Endothelial cell (in vitro differentiated cells): ENCODE measurements at regions not wholly inside any gene's neighbourhood (a gene's known extent, or its start where the extent isn't known, plus 50 kb on each side); places are given as distances from the start of the nearest gene placed in this dataset.

Source experiments
- DNase-seq: peaks from one replicate; pipeline ENCODE4 v3.0.0; 2021; ENCODE audit warnings: low spot score
- H3K27ac Mint-ChIP-seq: one replicate; pipeline ENCODE4 v1.8.0; 2021; ENCODE audit warnings: mixed read lengths, inconsistent platforms; ENCODE audit not compliant: unreplicated experiment
- H3K27me3 Mint-ChIP-seq: one replicate; pipeline ENCODE4 v1.8.0; 2021; ENCODE audit warnings: mild to moderate bottlenecking, moderate library complexity, mixed read lengths, inconsistent platforms; ENCODE audit not compliant: unreplicated experiment
- H3K36me3 Mint-ChIP-seq: one replicate; pipeline ENCODE4 v1.8.0; 2021; ENCODE audit warnings: mild to moderate bottlenecking, low read depth, mixed read lengths, inconsistent platforms; ENCODE audit not compliant: unreplicated experiment
- H3K4me1 Mint-ChIP-seq: one replicate; pipeline ENCODE4 v1.8.0; 2021; ENCODE audit warnings: mild to moderate bottlenecking, mixed read lengths, inconsistent platforms; ENCODE audit not compliant: unreplicated experiment
- H3K4me3 Mint-ChIP-seq: one replicate; pipeline ENCODE4 v1.8.0; 2021; ENCODE audit warnings: mild to moderate bottlenecking, mixed read lengths, inconsistent platforms; ENCODE audit not compliant: unreplicated experiment
- H3K9me3 Mint-ChIP-seq: one replicate; pipeline ENCODE4 v1.8.0; 2021; ENCODE audit warnings: mixed read lengths, inconsistent platforms; ENCODE audit not compliant: unreplicated experiment
- TF ChIP-seq, protein P1 (sequence below): fragments of 200-600 bp; sonication (generic); IDR thresholded peaks from one replicate; pipeline ENCODE4 v1.5.0; 2021; ENCODE audit warnings: antibody characterized with exemption; ENCODE audit not compliant: unreplicated experiment

DNA sequence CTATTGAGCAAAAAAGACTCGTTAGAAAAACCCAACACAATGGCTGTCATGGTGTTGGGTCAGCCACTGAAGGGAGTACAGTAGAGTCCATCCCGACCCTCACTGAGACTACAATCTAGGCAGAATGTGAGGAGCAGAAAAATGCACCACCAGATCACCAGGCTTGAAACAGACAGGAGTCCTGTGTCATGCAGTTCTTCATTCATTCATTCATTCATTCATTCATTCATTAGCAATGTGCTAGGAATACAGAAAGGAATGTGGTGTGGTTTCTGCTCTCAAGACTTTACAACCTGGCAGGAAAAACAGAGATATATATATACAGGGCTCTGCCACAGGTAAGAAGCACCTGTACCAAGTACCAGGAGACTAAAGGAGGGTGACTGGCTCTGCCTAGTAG lies 392.3 kb downstream of the OMA1 start:
- Mint-ChIP-seq H3K27ac (no peak overlapping the region), H3K4me1 (no peaks in the 10 kb centered on the region), H3K27me3 (no peaks in the 10 kb centered on the region), H3K4me3 (no peak overlapping the region), H3K36me3 (no peaks in the 10 kb centered on the region), H3K9me3 (no peaks in the 10 kb centered on the region)
- TF ChIP-seq, protein P1, sequence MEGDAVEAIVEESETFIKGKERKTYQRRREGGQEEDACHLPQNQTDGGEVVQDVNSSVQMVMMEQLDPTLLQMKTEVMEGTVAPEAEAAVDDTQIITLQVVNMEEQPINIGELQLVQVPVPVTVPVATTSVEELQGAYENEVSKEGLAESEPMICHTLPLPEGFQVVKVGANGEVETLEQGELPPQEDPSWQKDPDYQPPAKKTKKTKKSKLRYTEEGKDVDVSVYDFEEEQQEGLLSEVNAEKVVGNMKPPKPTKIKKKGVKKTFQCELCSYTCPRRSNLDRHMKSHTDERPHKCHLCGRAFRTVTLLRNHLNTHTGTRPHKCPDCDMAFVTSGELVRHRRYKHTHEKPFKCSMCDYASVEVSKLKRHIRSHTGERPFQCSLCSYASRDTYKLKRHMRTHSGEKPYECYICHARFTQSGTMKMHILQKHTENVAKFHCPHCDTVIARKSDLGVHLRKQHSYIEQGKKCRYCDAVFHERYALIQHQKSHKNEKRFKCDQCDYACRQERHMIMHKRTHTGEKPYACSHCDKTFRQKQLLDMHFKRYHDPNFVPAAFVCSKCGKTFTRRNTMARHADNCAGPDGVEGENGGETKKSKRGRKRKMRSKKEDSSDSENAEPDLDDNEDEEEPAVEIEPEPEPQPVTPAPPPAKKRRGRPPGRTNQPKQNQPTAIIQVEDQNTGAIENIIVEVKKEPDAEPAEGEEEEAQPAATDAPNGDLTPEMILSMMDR, result no peak
- no peak for DNase-seq

DNA sequence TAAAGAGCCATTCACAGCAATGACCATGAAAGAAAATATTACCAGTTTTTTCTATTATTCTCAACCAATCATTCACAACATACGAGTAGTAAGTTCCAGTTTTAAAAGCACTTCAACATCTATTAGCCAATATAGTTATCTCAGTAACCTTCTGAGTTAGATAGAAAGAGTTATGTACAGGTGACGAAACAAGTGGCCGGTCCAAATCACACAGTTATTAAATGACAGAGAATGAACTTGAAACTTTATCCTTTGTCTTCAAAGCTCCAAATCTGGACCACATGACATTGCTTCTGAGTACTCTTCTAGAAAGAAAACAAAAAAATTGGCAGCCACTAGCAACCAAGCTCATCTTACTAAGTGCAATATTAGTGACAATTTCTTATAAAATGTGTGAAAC lies 393.8 kb downstream of the OMA1 start:
- Mint-ChIP-seq H3K4me1 (peaks cover 4% of the 10 kb centered on the region), H3K36me3 (no peaks in the 10 kb centered on the region), H3K27me3 (no peaks in the 10 kb centered on the region), H3K9me3 (no peaks in the 10 kb centered on the region), H3K27ac (no peak overlapping the region), H3K4me3 (no peak overlapping the region)
- no peak for DNase-seq
- TF ChIP-seq, protein P1, result no peak

DNA sequence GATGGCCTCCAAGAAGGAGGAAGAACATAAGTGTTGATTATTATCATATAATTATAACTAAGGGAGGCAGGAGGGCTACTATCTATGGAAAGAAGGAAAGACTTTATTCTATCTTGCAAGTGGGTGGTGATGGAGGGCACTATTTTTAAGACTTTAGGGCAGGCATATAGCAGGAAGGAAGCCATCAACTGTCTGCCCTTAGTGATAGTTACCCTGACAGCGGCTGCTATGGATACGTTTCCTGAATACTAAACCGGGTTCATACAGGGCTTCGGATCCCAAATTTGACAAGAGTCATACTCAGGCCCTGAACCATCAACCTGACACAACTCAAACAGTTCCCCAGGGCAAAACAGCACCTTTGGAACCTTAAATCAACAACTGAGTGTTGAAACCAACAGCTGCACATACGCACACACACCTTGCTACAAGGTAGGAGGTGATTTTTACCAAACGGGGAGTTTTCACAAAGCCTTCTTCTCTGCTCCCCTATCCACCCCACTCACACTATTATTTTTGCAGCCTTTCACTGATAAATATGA lies 397.2 kb downstream of the OMA1 start:
- TF ChIP-seq, protein P1, result no peak
- DNase-seq, result no peak
- Mint-ChIP-seq H3K36me3 (no peaks in the 10 kb centered on the region), H3K4me3 (no peak overlapping the region), H3K27ac (peak overlapping the region; percentile 28), H3K4me1 (peaks cover 4% of the 10 kb centered on the region), H3K27me3 (no peaks in the 10 kb centered on the region), H3K9me3 (no peaks in the 10 kb centered on the region)

DNA sequence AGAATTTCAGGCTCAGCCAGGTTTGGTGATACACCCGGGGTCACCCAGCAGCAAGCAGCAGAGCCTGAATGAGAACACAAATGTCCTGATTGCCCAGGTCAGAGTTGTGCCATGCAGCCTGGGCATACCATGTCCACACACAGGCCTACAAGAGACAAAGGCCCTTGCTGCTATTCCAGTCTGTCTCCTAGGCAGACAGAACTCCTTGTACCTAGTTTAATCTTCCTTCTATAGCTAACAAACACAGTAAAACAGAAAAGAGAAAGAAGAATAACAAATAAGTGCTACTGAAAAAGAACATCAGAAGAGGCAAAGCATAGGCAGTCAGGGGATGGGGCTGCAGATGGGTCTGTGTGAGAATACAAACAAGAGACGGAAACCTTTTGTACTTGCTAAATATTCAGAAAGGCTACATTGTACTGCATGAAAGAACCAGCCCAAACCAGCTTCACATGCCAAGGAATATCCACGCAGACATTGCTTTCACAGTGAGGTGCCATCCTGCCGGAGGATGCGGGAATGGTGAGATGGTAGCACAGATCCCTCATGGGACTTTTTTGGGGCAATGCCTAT lies 401.7 kb downstream of the OMA1 start:
- H3K36me3 Mint-ChIP-seq, result no peaks in the 10 kb centered on the region
- peaks cover 4% of the 10 kb centered on the region for H3K4me1 Mint-ChIP-seq
- H3K9me3 Mint-ChIP-seq, result no peaks in the 10 kb centered on the region
- TF ChIP-seq, protein P1, result no peak
- peaks cover 1% of the 10 kb centered on the region for H3K27me3 Mint-ChIP-seq
- H3K4me3 Mint-ChIP-seq, result no peak overlapping the region
- DNase-seq, result no peak
- no peak overlapping the region for H3K27ac Mint-ChIP-seq

DNA sequence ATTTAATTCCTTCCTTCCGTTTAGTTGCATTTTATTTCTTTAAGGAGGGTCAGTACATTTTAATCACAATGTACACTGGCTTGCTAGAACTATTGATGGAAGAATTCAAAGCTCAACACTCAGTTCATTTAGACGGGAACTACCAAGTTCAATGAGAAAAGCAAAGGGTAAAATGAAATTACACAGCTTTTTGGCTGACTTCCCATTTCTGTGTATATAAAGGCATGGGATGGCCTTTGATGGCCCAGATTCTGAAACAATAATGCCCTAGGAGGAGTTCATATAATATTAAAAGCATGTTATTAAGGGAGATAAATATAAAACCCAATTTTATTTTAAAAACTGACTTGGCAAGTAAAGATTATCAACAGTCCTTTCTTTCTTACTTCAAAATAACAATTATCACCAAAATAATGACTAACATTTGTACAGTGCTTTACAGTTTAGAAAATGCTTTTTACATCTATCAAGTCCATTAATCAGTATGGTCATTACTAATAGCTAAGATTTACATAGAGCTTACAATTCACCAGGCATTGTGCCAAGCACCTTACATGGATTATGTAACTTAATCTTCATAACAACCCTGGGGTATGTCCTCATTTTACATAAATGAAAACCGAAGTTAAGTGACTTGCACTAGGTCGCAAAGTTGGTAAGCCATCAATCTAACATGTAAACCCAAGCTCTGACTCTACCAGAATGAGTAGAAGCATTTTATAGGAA lies 402.4 kb downstream of the OMA1 start:
- TF ChIP-seq, protein P1, result no peak
- no peak overlapping the region for H3K27ac Mint-ChIP-seq
- peaks cover 1% of the 10 kb centered on the region for H3K27me3 Mint-ChIP-seq
- no peak for DNase-seq
- H3K4me1 Mint-ChIP-seq, result peaks cover 4% of the 10 kb centered on the region
- H3K9me3 Mint-ChIP-seq, result no peaks in the 10 kb centered on the region
- no peaks in the 10 kb centered on the region for H3K36me3 Mint-ChIP-seq
- H3K4me3 Mint-ChIP-seq, result no peak overlapping the region
